Vagina (tissue), 2 donors: ENCODE measurements at regions not wholly inside any gene's neighbourhood (a gene's known extent, or its start where the extent isn't known, plus 50 kb on each side); places are given as distances from the start of the nearest gene placed in this dataset.

Source experiments
- POLR2A ChIP-seq, 2 donors: fragments of 450-650 bp; IDR thresholded peaks; one replicate each; pipeline ENCODE4 v1.6.1; 2017; ENCODE audit warnings: antibody characterized with exemption in 2 of 2, mild to moderate bottlenecking in 2 of 2, moderate library complexity in 2 of 2
- POLR2AphosphoS5 ChIP-seq, 2 donors: sonication (generic); formaldehyde crosslinking; IDR thresholded peaks; one replicate each; pipeline ENCODE4 v1.9.0; 2017; ENCODE audit warnings: antibody characterized with exemption in 2 of 2, mild to moderate bottlenecking in 2 of 2, low read depth in 1 of 2; ENCODE audit not compliant: insufficient read depth in 1 of 2

GRCh38 chr3:42022355-42022754 lies 60.5 kb upstream of the ULK4 start:
- no peak for TF ChIP-seq POLR2A (IDR thresholded peaks at IDR 0.05)
- no peak for TF ChIP-seq POLR2AphosphoS5 (IDR thresholded peaks at IDR 0.05; ENCODE audit: insufficient read depth in 1 of 2, low read depth in 1 of 2)
